Effector memory CD4-positive, alpha-beta T cell (primary cell): ENCODE measurements at regions not wholly inside any gene's neighbourhood (a gene's known extent, or its start where the extent isn't known, plus 50 kb on each side); places are given as distances from the start of the nearest gene placed in this dataset.
"Not testable (repeated sequence)": the region's sequence is repeated elsewhere in the genome, so short reads cannot be mapped to it uniquely, and the experiment has no call there.

Experiments used
- DNase-seq, 3 donors: peaks; one replicate each; pipeline ENCODE4 v3.0.0-alpha.2; 2020
- H3K27ac ChIP-seq: 2 replicates; pipeline ENCODE4 v1.7.0; 2013; ENCODE audit warnings: mild to moderate bottlenecking, low read length, moderate library complexity; ENCODE audit not compliant: insufficient read depth, poor library complexity, severe bottlenecking
- H3K27me3 ChIP-seq: replicated peaks from 2 replicates; pipeline ENCODE4 v1.7.0; 2013; ENCODE audit warnings: mild to moderate bottlenecking, low read length; ENCODE audit not compliant: insufficient read depth, control insufficient read depth, poor library complexity, severe bottlenecking
- H3K36me3 ChIP-seq: 2 replicates; pipeline ENCODE4 v1.7.0; 2013; ENCODE audit warnings: mild to moderate bottlenecking, low read length, moderate library complexity; ENCODE audit not compliant: control insufficient read depth, insufficient read depth
- H3K4me1 ChIP-seq: 2 replicates; pipeline ENCODE4 v1.7.0; 2013; ENCODE audit warnings: low read length, mild to moderate bottlenecking; ENCODE audit not compliant: control insufficient read depth, insufficient read depth, poor library complexity, severe bottlenecking
- H3K4me3 ChIP-seq: 2 replicates; pipeline ENCODE4 v1.7.0; 2013; ENCODE audit warnings: low read length, low read depth, mild to moderate bottlenecking; ENCODE audit not compliant: insufficient read depth, poor library complexity, severe bottlenecking
- H3K9me3 ChIP-seq: 2 replicates; pipeline ENCODE4 v1.7.0; 2013; ENCODE audit warnings: mild to moderate bottlenecking, low read length, moderate library complexity; ENCODE audit not compliant: control insufficient read depth

GRCh38 chr2:37769551-37769950 is 98.1 kb upstream of the CDC42EP3 start:
- H3K27me3 ChIP-seq: no peaks in the 10 kb centered on the region
- no peaks in the 10 kb centered on the region for H3K9me3 ChIP-seq
- no peak overlapping the region for H3K27ac ChIP-seq
- no peaks in the 10 kb centered on the region for H3K4me1 ChIP-seq
- H3K4me3 ChIP-seq: no peak overlapping the region
- no peaks in the 10 kb centered on the region for H3K36me3 ChIP-seq
- no peak for DNase-seq

GRCh38 chr2:37770797-37771196 is 99.4 kb upstream of the CDC42EP3 start:
- H3K4me3 ChIP-seq: no peak overlapping the region
- H3K9me3 ChIP-seq: no peaks in the 10 kb centered on the region
- H3K36me3 ChIP-seq: no peaks in the 10 kb centered on the region
- no peaks in the 10 kb centered on the region for H3K27me3 ChIP-seq
- DNase-seq: no peak
- no peak overlapping the region for H3K27ac ChIP-seq
- no peaks in the 10 kb centered on the region for H3K4me1 ChIP-seq

GRCh38 chr2:37771600-37772088 is 100.2 kb upstream of the CDC42EP3 start:
- no peaks in the 10 kb centered on the region for H3K36me3 ChIP-seq
- H3K9me3 ChIP-seq: no peaks in the 10 kb centered on the region
- no peak overlapping the region for H3K27ac ChIP-seq
- H3K27me3 ChIP-seq: no peaks in the 10 kb centered on the region
- H3K4me1 ChIP-seq: no peaks in the 10 kb centered on the region
- DNase-seq: no peak
- H3K4me3 ChIP-seq: no peak overlapping the region

- H3K4me3 ChIP-seq: no peak overlapping the region
- H3K36me3 ChIP-seq: no peaks in the 10 kb centered on the region
- H3K27ac ChIP-seq: no peak overlapping the region
- no peaks in the 10 kb centered on the region for H3K9me3 ChIP-seq
- no peaks in the 10 kb centered on the region for H3K4me1 ChIP-seq
- no peaks in the 10 kb centered on the region for H3K27me3 ChIP-seq
- no peak for DNase-seq
Measured at GRCh38 chr2:37773371-37774130, 102.1 kb upstream of the CDC42EP3 start.

GRCh38 chr2:37774171-37774944 is 102.9 kb upstream of the CDC42EP3 start:
- not testable (repeated sequence) for H3K27ac ChIP-seq, H3K9me3 ChIP-seq, H3K4me3 ChIP-seq, DNase-seq, H3K36me3 ChIP-seq, H3K4me1 ChIP-seq, H3K27me3 ChIP-seq

- no peak for DNase-seq
- Histone ChIP-seq H3K4me3 (no peak overlapping the region), H3K4me1 (no peaks in the 10 kb centered on the region), H3K9me3 (no peaks in the 10 kb centered on the region), H3K27me3 (no peaks in the 10 kb centered on the region), H3K36me3 (no peaks in the 10 kb centered on the region), H3K27ac (no peak overlapping the region)
Measured at GRCh38 chr2:37774976-37775907, 103.8 kb upstream of the CDC42EP3 start.

GRCh38 chr2:37775908-37776250 is 104.4 kb upstream of the CDC42EP3 start:
- Histone ChIP-seq H3K4me3 (no peak overlapping the region), H3K27ac (no peak overlapping the region), H3K9me3 (no peaks in the 10 kb centered on the region), H3K27me3 (no peaks in the 10 kb centered on the region), H3K36me3 (no peaks in the 10 kb centered on the region), H3K4me1 (no peaks in the 10 kb centered on the region)
- DNase-seq: no peak

GRCh38 chr2:37776487-37776886 is 105.0 kb upstream of the CDC42EP3 start:
- no peak for DNase-seq
- Histone ChIP-seq H3K4me3 (no peak overlapping the region), H3K4me1 (no peaks in the 10 kb centered on the region), H3K27ac (no peak overlapping the region), H3K9me3 (no peaks in the 10 kb centered on the region), H3K27me3 (no peaks in the 10 kb centered on the region), H3K36me3 (no peaks in the 10 kb centered on the region)

GRCh38 chr2:37779139-37779538 is 107.7 kb upstream of the CDC42EP3 start:
- Histone ChIP-seq H3K27ac (no peak overlapping the region), H3K4me3 (no peak overlapping the region), H3K9me3 (no peaks in the 10 kb centered on the region), H3K4me1 (no peaks in the 10 kb centered on the region), H3K27me3 (no peaks in the 10 kb centered on the region), H3K36me3 (no peaks in the 10 kb centered on the region)
- DNase-seq: no peak
